GM21360 (cell line): ENCODE measurements at regions not wholly inside any gene's neighbourhood (a gene's known extent, or its start where the extent isn't known, plus 50 kb on each side); places are given as distances from the start of the nearest gene placed in this dataset.

Experiments used
- ATAC-seq: cut with Tn5 transposase; IDR thresholded peaks from one replicate; pipeline ENCODE4 v1.9.1; 2021; ENCODE audit warnings: mild to moderate bottlenecking, moderate library complexity; ENCODE audit not compliant: unreplicated experiment

DNA sequence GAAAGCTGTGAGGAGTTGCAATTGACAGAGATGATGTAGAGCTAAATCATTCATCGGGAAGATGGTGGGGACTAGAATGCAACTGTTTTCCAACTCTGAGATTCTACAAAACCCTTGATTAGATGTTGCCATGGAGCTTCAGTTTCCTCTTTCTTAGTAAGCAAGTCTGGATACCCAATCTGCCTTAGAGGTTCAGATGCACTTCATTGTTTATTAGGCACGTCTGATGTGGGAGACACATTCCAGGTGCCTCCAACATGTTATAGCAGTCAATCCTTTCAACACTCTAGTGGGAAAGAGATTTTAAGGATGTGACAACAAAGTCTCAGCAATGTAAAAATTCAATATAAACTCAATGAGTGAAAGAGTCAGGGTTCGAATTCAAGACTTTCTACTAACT, 291.3 kb upstream of the PHYHIPL start:
- ATAC-seq: no peak

DNA sequence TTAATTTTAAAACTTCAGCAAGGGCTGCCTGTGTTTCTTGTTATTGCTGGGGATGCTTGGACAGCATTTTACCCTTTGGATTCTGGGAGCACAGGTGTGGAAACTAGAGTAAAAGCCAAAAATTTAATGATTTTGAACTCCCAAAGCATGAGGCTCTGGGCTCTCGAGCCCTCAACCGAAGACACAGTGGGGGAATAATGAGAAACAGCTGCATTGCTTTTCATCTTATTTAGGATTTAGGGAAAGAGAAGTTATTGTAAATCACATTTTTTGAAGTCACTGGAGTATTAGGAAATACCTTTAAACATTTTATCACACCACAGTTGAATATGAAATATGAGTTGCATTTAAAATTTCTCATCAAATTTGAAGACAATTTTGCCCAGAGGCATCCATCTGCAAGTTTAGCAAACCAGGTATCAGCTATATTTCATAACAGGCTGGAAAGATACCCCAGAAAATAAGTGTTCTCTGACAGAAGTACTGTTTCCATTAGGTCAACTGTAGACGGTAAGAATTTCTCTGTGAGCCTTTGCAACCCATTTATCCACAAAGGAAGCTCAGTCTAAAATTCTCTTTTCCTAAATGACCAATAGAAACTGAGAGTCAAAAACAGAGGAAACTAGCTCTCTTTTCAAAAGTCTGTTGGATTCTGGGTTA, 290.6 kb upstream of the PHYHIPL start:
- ATAC-seq: no peak

DNA sequence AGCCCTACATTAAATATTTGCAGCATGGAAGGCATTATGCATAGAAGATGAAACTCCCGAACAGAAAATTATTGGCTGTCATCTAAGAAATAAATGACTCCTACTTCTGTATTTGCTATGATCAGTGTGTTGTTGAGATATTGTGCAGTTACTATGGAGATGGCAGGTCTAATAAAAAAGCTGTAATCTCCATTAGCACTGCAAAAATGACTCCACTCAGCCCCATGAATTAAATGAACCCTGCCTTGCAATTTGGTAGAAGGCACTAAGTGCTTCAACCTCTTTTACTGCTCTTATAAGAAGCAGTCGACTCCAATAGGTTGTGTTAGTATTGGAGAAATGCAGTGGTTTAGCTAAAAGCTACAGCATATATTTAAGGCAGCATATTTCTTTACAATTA, 290.0 kb upstream of the PHYHIPL start:
- ATAC-seq: no peak

DNA sequence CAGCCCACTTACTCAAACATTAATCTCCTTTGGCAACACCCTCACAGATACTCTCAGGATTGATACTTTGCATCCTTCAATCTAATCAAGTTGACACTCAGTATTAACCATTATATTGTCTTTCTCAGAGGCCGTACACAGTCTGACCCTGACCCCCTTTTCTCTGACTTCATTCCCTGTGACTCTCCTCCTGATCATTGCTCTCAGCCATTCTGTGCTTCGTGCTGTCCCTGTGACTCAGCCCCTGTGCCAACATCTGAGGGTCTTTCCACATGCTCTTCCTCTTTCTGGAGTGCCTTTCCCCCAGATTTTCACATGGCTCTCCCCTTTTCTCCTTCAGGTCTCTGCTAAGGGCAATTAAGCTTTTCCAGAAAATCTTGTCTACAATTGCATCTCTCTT, 289.0 kb upstream of the PHYHIPL start:
- ATAC-seq: no peak

DNA sequence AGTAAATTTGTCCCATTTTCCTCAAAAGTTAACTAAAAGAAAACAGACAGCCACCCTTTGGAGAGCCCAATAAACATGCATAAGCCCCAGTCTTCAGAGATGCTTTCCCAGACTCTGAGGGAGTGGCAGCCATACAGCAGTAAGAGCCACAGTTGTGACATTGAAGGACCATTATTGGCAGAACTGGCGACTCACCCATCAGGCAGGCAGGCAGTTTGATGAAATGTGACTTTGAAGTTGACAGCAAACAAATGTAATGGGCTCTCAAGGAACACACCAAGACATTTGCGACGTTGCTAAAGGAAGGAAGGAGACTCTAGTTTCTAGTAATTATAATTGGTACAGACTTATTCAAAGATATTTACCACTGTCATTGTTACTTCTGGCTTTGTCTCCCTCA, 287.5 kb upstream of the PHYHIPL start:
- ATAC-seq: no peak

DNA sequence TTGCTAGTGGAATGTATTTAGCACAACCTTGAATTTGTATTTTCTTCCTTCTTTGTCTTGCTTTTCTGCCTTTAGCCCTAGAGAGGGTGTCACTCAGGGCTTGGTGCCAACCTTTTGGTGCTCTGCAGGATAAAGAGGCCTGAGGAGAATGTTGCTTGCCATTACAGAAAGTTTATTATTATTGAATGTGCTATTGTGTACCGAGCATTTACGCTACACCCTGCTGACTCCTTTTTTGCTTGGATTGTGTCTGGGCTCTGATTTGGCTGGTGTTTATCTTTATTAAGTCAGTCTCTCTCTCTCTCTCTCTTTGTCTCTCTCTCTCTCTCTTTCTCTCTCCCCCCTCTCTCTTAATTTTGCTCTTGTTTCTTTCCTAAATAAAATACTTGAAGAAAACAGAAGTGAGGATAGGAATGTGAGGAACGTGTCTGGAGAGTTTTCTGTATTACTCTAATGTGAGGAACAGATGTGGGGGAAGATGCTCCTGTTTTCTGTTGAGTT, 284.4 kb upstream of the PHYHIPL start:
- ATAC-seq: no peak

DNA sequence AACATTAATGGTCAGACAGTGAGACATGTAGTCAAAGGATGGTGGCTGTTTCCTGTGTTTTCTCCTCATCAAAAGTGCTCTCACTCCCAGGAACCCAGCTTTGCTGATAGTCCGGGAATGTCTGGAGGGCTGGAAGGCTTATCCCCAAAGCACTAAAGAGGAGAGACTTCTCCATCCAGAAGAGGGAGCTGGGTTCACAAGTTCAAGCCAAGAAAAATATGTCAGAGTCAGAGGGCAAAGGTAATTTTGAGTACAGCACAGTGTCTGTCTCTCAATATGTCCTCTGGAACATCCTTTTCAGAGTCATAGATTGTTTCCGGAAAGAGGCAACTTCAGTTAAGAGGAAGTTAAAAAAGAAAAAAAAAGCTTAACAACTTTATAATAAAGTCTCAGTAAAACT, 281.5 kb upstream of the PHYHIPL start:
- no peak for ATAC-seq

DNA sequence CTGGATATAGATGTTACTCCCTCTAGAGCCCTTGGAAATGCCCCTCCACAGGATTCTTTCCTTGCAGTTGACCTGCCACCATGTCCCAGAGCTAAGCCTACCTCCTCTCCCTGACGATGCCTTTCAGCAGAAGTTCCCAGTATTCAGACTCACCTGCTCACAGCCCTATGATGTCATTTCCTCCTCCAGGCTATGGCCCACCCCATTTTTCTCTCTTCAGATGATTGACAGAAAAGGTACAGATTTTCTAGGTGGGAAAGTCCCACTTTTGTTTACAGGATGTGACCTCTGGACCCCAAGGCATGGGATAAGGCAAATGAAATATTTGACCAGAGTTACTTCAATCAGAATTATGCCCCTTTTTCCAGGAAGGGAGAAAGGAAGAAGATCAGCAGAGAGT, 280.2 kb upstream of the PHYHIPL start:
- no peak for ATAC-seq

DNA sequence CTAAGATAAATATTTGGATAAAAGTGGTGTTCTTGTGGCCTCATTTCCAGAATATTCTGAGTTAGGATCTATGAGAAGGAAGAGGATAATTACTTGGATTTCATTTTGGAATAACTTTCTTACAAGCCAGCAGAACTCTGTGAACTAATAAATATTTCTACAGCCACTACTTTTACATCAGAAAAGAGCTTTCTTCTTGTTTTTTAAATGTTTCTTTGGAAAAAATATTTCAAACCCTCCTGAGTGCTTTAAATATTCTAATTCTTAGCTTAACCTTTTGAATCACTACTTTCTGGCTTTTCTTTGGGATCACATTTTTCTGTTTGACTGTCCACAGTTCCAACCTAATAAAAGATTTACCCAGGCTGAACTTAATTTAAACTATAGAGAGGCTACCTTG, 279.2 kb upstream of the PHYHIPL start:
- ATAC-seq: no peak

DNA sequence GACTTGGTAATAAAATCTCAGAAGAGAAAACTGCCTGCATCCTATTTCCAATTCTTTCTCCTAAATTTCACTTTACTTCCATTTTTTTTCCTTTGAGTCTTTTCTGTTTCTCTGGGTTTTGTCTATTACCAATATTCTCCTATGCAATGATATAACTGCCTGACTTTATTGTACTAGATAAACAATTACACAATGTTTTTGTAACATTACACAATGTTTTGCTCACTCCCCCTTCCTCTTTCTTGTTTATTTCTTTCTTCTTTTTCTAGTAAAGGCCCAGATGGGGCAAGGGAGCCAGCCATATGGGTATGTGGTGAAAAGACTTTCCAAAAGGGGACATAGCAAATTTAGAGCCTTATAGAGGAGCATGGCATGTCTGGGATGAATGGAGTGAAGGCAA, 278.7 kb upstream of the PHYHIPL start:
- ATAC-seq: no peak

DNA sequence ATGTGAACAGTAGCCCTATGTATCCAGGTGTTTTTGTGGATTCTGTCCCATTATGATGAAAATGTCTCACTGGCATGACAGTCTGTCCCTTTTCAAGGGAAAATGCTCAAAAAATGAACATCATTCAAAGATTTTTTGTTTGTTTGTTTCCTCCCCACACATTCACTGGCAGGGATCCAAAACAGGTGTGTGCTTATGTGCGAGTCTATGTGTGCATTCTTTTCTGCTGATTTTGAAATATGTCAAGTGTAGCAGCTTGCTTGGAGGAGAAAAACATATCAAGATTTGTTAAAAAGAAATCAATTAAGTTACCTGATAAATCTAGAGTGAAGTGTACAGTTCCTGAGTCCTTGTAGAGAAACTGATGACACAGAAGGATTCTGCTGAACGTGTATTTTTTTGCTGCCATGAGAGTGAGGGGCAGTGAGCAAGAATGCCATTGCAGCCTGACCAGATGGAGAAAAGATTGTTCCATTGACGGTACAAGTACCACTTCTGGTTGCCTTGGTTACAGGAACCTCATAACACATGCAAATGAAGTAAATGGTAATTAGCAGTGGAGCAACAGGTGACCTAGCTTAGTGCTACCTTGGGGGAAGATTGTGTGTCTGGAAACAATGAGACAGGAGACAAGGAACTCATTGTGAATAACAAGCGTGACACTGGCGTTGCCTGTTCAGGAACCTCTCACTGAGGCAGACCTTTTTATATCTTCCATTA, 277.4 kb upstream of the PHYHIPL start:
- no peak for ATAC-seq

DNA sequence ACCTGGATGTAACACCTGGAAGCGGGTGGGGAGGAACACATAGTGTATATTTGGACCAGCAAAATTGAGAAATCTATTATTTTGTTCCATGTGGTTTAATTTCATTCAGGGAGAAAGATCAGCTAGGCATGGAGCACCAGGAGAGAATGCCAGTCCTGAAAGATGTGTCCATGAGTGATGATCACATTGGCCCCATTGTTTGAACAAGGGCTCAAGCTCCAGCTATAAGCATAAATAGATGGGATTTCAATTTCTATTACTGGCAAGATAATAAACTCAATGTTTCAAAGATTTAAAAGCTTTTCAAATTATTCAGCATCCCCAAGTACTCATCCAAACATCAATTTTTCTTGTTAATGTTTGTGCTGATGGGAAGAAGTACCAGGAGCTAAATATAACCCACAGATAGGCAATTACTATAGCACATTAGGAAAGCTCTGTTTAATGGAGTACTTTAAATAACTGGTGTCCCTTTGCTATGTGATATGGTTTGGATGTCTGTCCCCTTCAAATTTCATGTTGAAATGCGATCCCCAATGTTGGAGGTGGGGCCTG, 275.3 kb upstream of the PHYHIPL start:
- no peak for ATAC-seq

DNA sequence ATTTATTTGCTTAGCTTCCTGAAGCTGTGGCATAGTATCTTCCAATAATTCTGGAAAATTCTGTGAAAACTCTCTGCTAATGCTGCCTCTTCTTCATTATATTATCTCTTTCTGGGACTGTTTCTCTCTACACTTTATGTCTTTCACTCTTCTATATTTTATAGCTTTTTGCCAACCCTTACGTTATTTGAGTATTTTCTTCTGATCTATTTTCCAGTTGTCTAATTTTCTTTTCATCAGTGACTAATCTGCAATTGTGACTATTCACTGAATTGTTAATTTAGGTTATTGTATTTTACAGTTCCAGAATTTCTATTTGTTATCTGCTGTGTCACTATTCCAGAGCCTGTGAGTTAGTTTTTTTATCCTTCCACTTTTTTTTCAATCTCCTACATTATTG, 273.4 kb upstream of the PHYHIPL start:
- ATAC-seq: no peak

DNA sequence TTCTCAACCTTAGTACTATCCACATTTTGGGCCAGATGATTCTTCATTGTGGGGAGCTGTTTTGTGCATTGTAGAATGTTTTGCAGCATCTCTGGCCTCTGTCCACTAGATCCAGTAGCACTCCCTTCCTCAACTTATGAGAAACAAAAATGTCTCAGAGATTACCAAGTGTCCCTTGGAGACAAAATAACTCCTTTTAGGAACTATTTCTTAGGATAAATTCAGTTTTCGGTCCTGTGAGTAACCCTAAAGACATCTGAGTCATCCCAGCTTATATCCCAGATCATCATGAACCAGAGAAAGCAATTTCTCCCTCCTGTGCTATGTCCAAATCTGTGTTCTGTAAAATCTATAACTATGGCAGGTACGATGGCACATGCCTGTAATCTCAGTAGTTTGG, 266.6 kb upstream of the PHYHIPL start:
- ATAC-seq: no peak

DNA sequence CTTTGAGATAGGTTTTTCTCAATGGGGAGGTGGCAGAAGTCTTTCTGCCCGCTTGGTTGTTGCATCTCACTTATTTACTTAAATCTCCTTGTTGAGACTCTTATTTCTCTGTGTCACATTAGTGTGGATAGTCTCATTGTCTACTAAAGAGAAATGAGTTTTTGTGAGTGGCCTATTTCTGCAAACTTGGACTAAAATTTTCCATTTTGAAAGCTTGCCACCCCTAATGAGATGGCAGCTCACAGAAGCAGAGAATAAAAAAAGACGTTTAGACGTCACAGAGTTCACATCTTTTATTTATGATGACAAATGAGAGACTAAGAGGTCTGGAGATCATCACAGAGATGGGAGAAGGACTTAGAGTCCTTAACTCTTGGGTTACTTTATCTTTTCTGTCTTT, 262.7 kb upstream of the PHYHIPL start:
- no peak for ATAC-seq

DNA sequence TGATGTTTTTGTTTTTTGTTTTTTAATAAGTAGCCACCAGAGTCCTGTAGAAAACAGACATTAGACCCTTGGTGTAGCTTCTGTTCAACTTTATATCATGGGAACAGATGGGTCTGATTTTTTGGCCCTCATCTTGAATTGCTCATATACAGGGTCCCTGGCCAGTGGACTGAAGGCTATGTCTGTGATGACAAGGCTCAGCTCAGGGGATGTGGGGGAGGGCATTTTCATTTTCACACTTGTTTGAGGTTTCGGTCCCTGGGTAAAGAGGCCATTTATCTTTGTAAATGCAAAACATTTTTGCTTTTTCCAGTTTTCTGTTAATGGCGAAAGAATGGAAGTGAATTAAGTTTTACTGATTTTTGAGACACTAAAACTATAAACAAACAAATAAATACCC, 257.6 kb upstream of the PHYHIPL start:
- ATAC-seq: no peak

DNA sequence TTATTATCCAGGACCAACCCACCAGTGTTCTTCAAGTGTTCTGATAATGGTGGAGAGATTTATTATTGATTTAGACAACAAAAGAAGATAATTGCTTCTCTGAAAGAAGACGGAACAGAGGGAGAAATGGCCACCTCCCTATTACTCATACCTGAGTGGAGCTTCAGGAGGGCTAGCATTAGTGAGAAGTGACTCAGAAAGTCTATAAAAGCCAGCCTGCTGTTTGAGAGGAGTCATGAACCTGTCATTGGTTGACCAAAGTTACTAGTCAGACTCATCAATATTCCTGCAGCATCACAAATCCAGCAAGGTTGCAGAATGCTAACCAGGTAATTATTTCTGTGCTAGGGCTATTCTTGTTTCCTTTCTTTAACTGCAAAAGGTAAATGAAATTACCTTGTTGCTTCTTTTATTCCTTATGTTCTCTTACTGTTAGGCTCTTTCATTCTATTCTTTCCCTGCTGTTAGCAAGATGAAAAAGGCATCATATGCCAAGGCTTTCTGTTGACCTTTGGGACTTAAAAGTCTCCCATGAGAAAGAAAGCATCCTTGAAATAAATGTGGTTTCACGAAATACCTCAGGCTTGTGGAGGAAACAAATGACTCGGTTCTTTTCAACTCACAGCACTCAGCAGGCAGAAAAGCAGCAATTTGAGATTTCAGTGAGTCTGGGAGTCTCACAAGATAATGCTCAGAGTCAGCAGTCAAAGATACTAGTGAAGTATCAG, 256.4 kb upstream of the PHYHIPL start:
- ATAC-seq: no peak

DNA sequence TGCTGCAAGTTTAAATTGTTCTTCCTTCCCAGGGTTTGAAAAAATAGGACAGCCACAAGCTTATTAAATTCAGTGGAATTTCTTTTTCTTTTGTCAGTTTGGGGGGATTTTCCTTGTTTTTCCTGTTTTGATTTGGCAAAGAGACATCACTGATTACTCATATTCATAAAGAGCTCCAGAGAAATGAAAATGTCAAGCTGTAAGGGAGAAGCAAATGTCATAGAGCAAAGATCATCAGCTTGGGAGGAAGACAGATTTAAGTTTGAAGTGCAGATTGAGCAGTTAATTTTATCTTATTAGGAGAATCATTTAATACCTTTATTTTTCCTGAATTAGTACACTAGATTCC, 255.8 kb upstream of the PHYHIPL start:
- no peak for ATAC-seq

DNA sequence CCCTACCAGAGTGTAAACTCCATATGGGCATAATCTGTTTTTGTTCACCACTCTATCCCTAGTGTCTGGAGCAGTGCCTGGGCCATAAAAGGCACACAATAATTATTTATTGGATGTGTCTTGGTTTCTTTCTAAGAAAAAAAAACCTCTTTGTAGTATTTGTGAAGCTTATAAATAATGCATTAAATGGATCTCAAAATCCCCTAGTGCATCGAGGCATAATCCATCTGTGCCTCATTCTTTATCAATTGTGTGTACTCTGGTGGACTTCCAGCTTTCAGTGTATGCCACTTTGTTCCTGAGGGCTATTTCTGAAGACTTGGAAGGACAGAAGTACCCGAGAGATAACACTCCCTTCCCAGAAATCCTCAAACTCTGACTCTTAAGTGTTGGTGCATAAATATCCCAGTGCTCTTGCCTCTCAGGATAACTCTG, 255.0 kb upstream of the PHYHIPL start:
- ATAC-seq: no peak

DNA sequence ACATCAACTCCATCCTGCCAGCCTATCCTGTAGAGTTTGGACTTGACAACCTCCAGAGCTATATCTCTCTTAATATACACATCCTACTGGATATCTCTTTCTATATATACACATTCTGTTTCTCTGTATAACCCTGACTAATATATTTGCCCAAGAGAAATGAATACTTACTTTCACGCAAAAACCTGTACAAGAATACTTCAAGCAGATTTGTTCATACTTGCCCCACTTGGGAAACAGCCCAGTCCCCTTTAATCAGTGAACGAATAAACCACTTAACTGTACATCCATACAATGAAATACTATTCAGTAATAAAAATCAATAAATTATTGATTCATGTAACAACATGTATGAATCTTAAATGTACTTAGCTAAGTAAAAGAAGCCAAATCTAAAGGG, 251.1 kb upstream of the PHYHIPL start:
- no peak for ATAC-seq

DNA sequence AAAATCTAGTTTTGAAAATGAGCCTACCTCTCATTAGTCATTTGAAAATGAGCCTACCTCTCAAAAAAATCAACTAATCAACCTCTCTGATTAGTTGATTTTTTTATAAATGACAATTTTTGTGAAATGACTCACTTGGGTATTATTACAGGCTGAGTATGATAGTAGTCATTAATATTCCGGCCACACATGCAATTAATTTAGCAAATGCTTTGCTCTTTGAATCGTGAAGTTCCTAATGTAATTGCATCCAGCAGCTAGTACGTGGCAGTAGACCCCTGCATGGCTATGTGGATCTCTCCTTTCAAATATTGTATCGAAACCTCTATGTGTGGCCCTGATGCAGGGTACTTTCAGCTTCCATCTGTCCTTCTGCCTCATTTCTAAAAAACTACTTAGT, 245.9 kb upstream of the PHYHIPL start:
- ATAC-seq: no peak

DNA sequence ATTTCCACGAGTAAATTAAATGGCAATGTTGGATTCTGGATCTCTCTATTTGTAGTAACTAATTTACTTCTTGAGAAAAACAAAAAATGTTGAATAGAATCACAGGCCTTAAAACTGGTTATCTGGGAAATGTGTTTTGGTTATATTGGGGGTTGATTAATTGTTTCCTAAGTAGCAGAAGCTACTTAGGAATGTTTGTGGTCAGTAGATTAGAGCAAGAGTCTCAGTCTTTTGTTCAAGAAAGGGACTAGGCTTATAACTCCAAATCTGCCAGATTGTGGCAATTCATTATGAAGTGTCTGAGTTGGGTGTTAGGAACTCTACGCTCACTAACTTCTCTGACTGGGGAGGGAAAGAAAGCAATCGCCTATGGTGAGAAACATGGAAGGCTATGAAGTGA, 244.3 kb upstream of the PHYHIPL start:
- no peak for ATAC-seq
